ENCODE measurements at regions not wholly inside any gene's neighbourhood (a gene's known extent, or its start where the extent isn't known, plus 50 kb on each side); places are given as distances from the start of the nearest gene placed in this dataset.

DNA sequence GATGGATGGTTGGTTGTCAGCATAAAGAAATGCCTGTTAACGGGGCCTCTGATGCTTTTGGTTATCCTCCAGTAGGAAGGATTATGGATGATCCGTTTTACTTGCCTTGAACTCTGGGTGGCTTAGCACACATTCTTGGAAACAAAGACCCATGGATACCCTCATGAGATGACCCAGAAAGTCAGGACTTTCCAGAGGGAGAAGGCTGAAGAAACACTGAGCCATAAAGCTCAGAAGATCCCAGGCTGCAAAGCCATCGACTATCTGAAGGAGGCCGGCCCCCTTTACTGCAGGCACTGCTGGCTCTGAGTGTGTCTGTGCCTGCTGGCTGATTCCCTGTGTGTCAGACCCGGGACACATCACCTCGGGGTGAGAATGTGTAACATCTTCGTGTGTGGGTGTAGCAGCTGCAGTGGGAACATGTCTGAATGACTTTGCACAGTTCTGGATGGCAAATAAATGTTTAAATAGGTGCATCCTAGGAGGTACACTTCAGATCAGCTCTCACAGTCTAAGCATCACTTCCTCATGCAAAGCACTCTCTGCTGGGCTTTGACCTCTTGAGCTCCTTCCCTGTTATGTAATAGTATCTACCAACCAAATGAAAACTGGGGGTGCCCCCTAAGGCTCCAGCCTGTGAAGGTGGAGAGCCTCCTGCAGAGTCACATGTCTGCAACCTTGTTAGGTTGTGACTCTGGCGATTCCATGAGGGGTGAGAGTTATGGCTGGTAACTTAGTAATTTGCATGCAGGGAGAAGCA is 1084.9 kb downstream of the TBC1D22A start:
- TF ChIP-seq, protein P1, sequence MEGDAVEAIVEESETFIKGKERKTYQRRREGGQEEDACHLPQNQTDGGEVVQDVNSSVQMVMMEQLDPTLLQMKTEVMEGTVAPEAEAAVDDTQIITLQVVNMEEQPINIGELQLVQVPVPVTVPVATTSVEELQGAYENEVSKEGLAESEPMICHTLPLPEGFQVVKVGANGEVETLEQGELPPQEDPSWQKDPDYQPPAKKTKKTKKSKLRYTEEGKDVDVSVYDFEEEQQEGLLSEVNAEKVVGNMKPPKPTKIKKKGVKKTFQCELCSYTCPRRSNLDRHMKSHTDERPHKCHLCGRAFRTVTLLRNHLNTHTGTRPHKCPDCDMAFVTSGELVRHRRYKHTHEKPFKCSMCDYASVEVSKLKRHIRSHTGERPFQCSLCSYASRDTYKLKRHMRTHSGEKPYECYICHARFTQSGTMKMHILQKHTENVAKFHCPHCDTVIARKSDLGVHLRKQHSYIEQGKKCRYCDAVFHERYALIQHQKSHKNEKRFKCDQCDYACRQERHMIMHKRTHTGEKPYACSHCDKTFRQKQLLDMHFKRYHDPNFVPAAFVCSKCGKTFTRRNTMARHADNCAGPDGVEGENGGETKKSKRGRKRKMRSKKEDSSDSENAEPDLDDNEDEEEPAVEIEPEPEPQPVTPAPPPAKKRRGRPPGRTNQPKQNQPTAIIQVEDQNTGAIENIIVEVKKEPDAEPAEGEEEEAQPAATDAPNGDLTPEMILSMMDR (conservative IDR thresholded peaks at IDR 0.05), result no peak
- H3K27ac ChIP-seq, result no peak overlapping the region

GRCh38 chr22:47846206-47846605 is 1083.8 kb downstream of the TBC1D22A start:
- TF ChIP-seq, protein P1 (conservative IDR thresholded peaks at IDR 0.05), result no peak
- H3K27ac ChIP-seq, result no peak overlapping the region

DNA sequence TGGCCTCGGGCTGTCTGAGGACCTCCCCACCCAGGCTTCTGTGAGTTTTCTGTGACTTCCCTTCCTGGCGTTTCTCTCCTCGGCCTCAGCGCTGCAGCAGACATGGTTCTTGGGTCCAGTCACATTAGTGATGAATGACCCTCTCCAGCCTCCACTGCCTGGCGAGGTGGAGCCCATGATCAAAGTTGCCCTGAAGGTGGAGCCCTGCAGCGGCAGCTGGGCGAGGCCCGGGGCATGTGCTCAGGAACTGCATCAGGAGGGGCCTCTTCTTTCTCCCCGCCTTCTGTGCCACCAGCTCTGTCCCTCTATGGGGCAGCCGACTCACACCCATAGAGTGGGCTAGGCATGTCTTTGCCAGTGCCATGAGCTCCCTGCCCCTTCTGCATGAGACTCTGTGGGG is 1079.7 kb downstream of the TBC1D22A start:
- H3K27ac ChIP-seq, result no peak overlapping the region
- TF ChIP-seq, protein P1 (conservative IDR thresholded peaks at IDR 0.05), result no peak

DNA sequence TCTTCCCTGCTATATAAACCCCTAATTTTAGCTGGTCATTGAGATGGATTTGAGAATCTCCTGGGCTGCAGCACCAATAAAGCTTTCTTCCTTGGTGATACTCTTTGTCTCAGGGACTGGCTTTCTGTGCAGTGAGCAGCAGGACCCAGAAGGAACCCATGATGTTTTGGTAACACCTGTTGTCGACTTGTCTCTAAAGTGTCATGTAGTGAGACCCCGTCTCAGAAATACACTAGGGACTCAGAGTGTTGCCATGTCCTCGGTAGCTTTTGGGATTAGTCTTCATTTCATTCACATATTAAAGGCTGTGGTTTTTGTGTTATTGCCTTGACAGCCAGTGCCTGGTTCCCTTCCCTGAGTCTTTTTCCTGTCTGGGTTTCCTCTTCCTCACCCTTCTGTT is 1078.7 kb downstream of the TBC1D22A start:
- H3K27ac ChIP-seq, result no peak overlapping the region
- TF ChIP-seq, protein P1 (conservative IDR thresholded peaks at IDR 0.05), result no peak

DNA sequence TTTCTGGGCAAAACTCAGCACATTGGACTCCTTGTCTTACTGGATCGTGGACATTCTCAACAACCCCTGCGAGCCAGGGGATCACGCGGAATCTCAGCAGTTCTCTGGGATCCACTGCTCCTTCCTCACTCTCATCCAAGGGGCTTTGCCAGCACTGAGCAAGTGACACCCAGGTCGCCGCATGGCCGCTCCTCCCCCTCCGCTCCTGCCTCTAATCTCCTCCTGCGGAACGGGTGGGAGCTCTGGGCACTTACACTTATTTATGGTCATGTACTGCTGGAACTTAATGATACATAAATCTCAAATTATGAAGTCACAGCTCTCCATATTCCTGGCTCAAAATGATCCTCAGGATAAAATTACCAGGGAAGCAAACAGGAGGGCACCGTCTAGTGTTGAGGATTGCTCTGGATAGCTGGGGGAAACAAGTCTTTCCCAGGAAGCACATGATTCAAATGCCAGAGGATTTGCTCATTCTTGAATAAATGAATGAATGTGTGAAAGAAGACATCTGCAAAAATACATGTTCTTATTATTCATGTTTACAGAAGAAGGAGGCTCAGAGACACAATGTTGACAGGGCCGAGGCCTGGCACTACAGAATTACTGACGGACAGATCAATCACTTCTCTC is 1077.3 kb downstream of the TBC1D22A start:
- TF ChIP-seq, protein P1 (conservative IDR thresholded peaks at IDR 0.05), result no peak
- no peak overlapping the region for H3K27ac ChIP-seq

DNA sequence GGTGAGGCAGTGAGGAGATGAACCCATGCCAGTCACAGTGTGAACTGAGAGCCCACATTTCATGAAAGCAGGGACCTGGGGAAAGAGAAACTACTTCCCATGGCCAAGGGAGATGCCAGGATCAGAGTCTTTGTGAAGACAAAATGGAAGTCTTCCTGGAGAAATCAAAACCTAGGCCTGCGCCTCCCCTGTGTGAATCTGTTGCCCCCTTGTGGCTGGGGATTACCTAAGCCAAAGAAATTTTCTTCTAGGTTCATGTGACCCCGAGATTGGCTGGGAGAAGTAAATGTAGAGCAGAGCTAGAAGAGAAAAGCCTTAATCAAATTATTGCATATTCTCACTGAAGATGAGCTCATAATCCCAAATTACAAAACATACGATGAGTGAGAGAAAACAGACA is 1075.3 kb downstream of the TBC1D22A start:
- TF ChIP-seq, protein P1 (conservative IDR thresholded peaks at IDR 0.05), result peak; percentile 55
- no peak overlapping the region for H3K27ac ChIP-seq

DNA sequence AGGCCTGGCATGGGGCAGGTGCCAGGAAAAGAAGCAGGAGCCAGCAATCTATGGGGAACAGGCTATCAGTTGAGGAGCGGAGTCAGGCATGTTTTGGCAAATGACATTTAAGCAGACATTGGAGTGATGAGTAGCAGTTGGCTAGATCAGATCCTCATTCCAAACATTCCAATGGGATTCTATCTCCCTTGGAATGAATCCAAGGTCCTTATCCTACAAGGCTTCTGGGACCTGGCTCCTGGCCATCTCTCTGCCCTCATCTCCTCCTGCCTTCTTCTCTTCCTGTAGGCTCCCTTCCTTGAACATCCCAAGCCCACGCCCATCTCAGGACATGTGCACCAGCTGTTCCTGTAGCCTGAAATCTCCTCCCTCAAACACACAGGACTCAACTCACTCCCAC is 1074.5 kb downstream of the TBC1D22A start:
- TF ChIP-seq, protein P1 (conservative IDR thresholded peaks at IDR 0.05), result no peak
- H3K27ac ChIP-seq, result no peak overlapping the region

Measured in VCaP (cell line).